ENCODE measurements at regions not wholly inside any gene's neighbourhood (a gene's known extent, or its start where the extent isn't known, plus 50 kb on each side); places are given as distances from the start of the nearest gene placed in this dataset.

DNA sequence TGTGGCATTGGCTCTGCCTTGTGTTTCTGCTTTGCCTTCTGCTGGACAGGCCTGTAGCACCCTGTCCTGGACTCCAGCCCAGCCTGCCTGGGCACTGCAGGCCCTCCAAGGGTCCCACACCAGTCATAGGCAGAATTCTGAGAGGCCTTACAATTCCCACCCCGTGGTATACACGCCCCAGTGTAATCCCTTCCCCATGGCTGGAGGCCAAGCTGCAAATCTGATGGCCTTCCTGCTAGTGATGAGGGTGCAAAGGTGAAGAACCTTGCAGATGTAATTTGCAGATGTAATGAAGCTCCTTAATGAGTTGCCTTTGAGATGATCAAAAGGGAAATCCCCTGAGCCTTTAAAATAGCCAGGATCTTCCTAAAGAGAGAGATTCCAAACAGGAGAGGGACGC, 325.1 kb upstream of the ZNF32 start:
- no peak for TF ChIP-seq GATA1 (IDR thresholded peaks at IDR 0.05; ENCODE audit: low read depth, low read length)
- no peak for TF ChIP-seq POLR2A (IDR thresholded peaks at IDR 0.05; ENCODE audit: low read length)

DNA sequence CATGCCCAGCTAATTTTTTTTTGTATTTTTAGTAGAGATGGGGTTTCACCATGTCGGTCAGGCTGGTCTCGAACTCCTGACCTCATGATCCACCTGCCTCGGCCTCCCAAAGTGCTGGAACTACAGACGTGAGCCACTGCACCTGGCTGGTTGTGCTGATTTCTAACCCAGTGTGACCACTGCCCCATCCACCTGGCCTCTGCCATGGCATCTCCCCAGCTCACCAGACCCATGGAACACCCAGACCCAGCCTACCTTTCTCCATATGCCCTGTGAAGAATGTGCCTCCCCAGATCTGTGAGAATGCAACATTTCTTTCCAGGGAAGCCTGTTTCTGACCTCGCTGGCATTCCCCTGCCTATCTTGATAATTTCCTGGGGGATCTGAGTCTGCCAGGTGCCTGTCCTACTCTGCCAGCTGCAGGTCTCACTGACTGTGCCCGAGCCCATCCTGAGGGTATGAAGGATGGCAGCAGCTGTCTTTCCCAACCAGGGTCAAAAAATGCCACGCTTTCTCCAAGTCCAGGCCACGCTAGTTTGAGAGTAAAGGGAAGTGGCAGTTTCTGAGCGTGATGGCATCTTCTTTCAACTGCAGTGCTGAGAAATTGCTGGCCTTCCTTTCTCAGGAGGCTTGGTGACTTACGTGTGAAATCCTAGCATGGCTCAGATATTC, 324.4 kb upstream of the ZNF32 start:
- TF ChIP-seq GATA1 (IDR thresholded peaks at IDR 0.05; ENCODE audit: low read depth, low read length) (no peak), POLR2A (IDR thresholded peaks at IDR 0.05; ENCODE audit: low read length) (no peak)

More for the DNA sequence above, 325.1 kb upstream of the ZNF32 start:
- DNase-seq = no peak

DNA sequence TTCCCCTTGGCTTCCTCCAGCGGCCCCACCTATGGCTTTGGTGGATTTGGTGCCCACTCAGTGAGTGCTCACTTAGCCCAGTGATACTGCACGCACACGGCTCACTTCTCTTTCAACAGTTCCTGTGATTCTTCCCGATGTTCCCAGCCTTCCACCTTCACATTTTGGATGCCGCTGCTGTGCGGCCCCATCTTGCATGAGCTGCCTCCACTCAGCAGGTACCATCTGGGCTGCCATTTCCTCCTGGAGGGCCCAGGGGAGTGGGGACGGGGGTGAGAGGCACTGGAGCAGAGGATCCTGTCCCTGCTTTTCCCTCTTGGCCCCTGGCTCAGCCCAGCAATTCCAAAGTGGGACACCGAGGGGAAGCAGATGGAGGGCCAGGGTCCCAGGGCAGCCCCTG, 323.3 kb upstream of the ZNF32 start:
- no peak for DNase-seq
- no peak for TF ChIP-seq GATA1 (IDR thresholded peaks at IDR 0.05; ENCODE audit: low read depth, low read length)
- TF ChIP-seq POLR2A (IDR thresholded peaks at IDR 0.05; ENCODE audit: low read length) = no peak

More for the DNA sequence above, 324.4 kb upstream of the ZNF32 start:
- DNase-seq = no peak

DNA sequence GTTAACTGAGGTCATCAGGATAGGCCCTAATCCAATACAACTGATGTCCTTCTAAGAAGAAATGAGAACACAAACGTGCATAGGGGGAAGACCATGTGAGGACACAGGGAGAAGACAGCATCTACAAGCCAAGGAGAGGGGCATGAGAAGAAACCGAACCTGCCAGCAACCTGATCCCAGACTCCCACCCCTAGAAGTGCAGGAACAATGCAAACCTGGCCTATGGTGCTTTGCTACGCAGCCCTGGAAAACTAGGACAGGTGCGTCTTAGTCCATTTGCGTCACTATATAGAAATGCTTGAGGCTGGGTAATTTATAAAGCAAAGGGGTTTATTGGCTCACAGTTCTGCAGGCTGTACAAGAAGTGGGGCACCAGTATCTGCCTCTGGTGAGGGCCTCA, 322.6 kb upstream of the ZNF32 start:
- no peak for DNase-seq
- no peak for TF ChIP-seq POLR2A (IDR thresholded peaks at IDR 0.05; ENCODE audit: low read length)
- TF ChIP-seq GATA1 (IDR thresholded peaks at IDR 0.05; ENCODE audit: low read depth, low read length) = no peak

DNA sequence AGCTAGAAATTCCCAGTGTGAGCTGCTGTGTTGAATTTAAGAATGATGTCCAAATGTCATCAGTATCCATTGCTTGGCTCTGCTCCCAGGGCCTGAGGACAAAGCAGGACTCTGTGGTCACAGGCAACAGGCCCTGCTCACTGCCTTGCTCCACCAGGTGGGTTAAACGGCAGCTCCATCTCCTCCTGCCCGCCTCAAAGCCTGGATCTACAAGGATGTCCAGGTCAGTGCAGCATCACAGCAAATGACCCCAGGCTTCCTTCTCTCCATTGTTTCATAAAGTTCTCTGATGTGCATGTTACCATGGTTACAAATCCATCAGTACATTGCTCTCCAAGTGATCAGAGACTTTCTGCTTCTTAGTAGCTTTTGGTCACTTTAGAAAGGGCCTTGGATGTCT, 322.0 kb upstream of the ZNF32 start:
- no peak for DNase-seq
- TF ChIP-seq GATA1 (IDR thresholded peaks at IDR 0.05; ENCODE audit: low read depth, low read length) = no peak
- TF ChIP-seq POLR2A (IDR thresholded peaks at IDR 0.05; ENCODE audit: low read length) = no peak

DNA sequence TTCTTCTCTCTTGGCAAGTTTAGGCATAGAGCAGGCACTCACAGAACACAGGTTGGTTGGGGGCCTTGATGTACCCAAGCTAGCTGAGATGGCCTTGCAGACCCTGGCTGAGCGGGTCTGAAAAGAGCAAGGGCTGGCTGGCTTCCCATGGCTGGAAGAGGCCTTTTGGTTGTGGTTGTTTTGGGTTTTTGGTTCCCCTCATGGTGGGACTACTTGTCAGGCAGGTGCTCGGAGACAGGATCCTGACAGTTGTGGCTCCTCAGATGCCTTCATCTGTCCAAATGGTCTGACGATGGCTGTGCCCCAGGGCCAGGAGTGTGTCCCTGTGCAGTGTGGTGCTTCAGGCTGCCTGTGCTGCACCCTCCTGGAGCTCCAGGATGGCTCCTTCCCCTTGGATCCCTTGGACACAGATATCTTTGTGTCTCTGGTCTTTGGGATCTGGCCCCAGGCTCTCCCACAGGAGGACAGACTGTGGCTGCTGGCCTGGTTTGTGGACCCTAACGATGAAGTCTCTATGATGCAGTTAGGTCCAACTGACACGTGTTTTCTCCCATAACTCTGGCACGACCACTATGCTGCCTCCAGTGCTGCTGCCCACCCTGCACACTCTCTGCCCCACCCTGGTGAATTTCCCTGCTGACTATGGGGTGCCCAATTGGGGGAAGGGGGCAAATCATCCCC, 321.5 kb upstream of the ZNF32 start:
- TF ChIP-seq POLR2A (IDR thresholded peaks at IDR 0.05; ENCODE audit: low read length) (no peak), GATA1 (IDR thresholded peaks at IDR 0.05; ENCODE audit: low read depth, low read length) (no peak)
- no peak for DNase-seq

DNA sequence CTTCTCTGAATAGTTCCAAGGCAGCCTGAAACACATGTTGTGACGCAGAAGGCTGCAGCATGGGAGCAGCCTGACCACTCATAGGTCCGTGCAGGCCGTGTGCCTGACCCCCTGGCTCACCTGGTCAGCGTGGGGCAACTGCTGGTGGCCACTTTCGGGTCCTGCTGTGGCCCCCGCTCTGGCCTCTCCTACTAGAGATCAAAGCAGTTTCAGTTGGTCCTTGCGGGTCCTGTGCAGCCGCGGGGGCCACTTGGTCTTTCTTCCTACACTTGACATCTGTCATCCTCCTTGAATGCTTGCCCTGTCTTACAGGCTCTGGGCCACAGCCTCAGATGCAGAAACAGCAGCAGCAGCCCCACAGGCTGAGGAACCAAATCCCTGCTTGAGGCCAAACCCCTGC, 320.8 kb upstream of the ZNF32 start:
- DNase-seq = no peak
- TF ChIP-seq GATA1 (IDR thresholded peaks at IDR 0.05; ENCODE audit: low read depth, low read length) (no peak), POLR2A (IDR thresholded peaks at IDR 0.05; ENCODE audit: low read length) (no peak)

DNA sequence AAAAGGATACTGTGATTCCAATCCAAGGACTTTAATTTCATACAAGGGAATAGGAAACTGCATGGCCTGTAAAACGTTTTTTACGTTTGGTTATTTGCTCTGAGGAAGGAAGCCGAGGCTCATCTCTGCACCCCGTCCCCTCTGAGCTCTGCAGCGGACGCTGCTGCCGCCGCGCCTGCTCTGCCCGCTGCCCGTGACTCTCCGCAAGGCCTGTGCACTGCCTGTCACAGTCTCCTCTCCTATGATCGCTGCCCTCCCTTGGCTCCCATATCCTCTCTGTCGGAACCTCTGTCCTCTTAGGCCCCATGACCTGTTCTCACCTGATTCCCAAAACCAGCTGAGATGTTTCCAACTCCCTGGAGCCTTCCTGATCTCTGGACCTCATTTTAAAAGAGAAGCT, 320.3 kb upstream of the ZNF32 start:
- no peak for TF ChIP-seq GATA1 (IDR thresholded peaks at IDR 0.05; ENCODE audit: low read depth, low read length)
- no peak for TF ChIP-seq POLR2A (IDR thresholded peaks at IDR 0.05; ENCODE audit: low read length)
- no peak for DNase-seq

DNA sequence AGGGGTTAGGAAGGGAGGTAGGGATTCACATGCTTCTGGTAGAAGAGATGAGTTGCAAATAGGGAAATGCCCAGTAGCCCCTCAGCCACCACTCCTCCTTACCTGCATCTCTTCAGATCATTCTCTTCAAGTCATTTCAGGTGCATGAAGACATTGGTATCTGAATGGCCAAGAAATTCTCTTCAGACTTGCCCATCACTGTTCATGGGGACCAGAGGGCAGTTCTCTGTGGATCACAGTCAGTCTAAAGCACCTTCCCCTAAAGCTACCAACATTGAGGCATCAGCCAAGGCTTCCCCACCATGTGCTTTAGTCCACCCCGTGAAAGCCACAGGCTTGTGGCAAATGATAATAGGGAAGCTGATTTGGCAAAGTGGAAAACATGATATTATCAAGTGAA, 319.4 kb upstream of the ZNF32 start:
- DNase-seq = no peak
- no peak for TF ChIP-seq GATA1 (IDR thresholded peaks at IDR 0.05; ENCODE audit: low read depth, low read length)
- no peak for TF ChIP-seq POLR2A (IDR thresholded peaks at IDR 0.05; ENCODE audit: low read length)

DNA sequence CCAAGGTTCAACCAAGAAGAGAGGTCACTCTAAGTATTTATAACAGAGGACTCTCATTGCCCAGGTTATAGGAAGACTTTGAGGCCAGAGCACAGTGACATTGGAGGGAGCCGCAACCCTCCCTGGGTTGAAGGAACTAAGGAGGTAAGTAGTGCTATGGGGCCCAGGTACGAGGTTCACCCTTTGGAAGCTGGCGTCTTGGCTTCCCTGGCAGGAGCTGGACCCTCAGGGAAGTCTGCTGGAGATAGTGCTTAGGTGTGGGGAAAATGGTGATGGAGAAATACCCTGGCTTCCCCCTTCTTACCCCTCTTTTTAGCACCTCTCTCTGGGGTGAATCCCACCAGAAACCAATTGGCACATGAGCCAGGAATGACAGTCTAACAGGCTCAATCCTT, 317.9 kb upstream of the ZNF32 start:
- no peak for DNase-seq
- no peak for TF ChIP-seq GATA1 (IDR thresholded peaks at IDR 0.05; ENCODE audit: low read depth, low read length)
- no peak for TF ChIP-seq POLR2A (IDR thresholded peaks at IDR 0.05; ENCODE audit: low read length)

DNA sequence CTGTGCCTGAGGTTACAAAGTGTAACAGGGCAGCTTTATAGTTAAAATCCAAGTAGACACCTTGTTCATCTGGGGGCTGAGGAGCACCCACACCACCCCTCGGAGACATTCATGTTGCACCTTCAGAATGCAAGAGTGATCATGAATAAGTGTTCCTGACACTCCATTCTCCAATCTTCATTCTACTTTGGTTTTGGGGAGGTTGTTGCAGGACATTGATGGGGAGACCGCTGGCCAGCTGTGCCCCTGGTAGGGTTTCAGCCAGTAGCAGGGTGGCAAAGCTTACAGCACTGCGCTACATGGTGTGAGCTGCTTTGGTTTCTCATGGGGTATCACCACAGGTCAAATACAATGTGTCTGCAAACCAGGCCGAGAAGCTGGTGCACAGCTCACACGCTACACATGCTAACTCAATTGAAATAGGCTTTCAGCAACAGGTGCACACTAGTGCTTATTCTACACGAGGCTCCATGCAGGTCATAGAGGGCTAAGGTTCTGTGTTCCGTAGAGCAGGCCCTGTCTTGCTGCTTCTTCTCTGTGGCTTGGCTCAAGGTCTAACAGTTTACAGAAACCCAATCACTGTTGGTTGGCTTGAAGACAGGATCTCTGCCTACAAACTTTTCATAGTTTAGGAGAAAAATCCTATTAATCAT, 317.4 kb upstream of the ZNF32 start:
- no peak for TF ChIP-seq GATA1 (IDR thresholded peaks at IDR 0.05; ENCODE audit: low read depth, low read length)
- no peak for TF ChIP-seq POLR2A (IDR thresholded peaks at IDR 0.05; ENCODE audit: low read length)
- no peak for DNase-seq

DNA sequence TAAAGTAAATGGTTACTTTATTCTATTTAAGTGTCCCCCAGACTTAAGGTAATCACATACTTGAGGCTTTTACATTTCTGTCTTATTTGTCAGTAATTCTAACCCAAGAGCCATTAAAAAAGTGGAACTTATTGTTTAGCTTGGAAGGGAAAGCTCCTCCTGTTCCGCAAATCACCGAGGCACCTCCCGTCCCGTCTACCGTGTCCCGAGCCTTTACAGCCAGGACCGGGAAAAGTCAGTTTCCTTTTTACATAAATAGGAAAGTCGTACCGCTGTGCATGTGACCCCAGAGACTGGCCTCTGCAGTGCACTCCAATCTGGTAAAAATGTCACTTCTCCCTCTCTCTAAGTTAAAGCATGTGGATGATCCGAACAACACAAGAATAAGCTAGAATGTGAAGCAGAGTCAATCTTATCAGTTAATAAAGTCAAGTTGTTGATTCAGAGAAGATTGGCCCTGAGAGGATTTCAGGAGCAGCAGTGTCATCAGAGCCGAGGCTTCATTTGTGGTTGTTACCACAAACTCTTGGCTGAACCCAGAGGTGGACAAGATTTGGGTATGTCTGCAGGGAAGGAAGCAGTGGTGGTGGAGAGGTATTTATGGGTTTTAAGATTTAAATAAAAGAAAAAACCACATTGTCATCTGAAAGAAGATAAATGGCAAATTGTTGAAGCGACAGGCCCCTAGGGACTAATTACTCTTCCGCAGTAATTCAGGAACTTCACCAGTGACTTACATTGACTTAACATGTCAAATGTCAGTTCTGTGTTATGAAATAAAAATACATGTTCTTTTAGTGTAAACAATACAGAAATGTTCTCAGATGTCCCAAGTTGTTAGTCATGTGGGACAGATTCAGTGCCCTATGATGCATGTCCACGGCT, 316.6 kb upstream of the ZNF32 start:
- TF ChIP-seq POLR2A (IDR thresholded peaks at IDR 0.05; ENCODE audit: low read length) = no peak
- no peak for DNase-seq

DNA sequence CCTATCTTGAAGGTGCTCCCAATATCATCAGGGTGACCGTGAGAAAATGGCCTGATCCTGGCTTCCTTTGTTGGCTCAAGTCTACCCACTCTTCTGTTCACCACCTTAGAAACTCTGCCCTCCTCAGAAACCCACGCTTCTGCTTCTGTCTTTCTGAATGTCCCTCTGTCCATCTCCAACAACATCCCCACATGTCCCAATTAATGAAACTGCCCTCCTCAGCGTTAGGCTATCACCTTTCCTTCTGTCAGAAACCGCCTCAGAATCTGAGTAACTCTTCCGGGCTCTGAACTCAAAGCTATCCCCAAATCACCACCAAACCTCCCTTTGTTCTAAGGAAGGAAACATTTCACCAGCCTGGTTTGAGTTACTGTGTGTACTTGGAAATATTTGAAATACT, 315.8 kb upstream of the ZNF32 start:
- no peak for DNase-seq

DNA sequence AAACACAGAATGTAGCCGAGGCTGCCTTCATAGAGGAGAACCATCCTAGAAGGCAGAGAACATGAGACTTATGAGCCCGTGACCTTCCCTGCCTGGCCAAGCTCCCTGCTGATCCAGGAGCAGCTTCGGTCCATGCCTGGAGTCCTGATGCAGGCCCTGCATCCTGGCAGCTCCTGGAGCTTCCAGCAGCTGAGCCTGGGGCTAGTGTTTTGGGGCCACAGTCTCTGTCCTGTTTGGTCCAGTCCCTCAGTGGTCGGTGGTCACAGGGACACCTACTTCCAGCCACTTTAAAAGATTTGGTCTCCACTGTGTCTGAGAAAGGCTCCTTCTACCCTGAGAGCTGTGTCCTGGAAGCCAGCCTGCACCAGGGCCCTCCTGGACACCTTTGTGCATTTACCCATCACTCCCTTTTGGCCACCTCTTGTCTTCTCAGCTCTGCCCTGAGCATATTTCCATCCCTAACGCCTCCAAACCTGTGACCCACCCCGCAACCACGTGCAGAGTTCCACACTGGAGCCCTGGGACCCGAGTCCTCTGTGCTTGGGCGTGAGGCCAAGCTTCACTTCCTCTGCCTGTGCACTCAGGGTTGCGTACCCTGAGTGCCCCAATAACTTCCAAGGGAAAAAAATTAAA, 315.2 kb upstream of the ZNF32 start:
- DNase-seq = no peak
- TF ChIP-seq GATA1 (IDR thresholded peaks at IDR 0.05; ENCODE audit: low read depth, low read length) = no peak
- no peak for TF ChIP-seq POLR2A (IDR thresholded peaks at IDR 0.05; ENCODE audit: low read length)

More for the DNA sequence above, 315.8 kb upstream of the ZNF32 start:
- TF ChIP-seq POLR2A (IDR thresholded peaks at IDR 0.05; ENCODE audit: low read length) = no peak
